HepG2 (cell line): ENCODE measurements at regions not wholly inside any gene's neighbourhood (a gene's known extent, or its start where the extent isn't known, plus 50 kb on each side); places are given as distances from the start of the nearest gene placed in this dataset.

ENCODE experiments used
- AFF4 ChIP-seq: sonication (generic); formaldehyde crosslinking; IDR thresholded peaks from 2 replicates; pipeline ENCODE4 v1.4.0; 2020; ENCODE audit warnings: missing genetic modification reagents
- ATF2 ChIP-seq: sonication (generic); formaldehyde crosslinking; IDR thresholded peaks from 2 replicates; pipeline ENCODE4 v1.4.0; 2020; ENCODE audit warnings: missing genetic modification reagents
- ATF4 ChIP-seq, 2 experiments: fragments of 450-650 bp in 1 of 2; sonication (generic) in 1 of 2; formaldehyde crosslinking; IDR thresholded peaks; 2 replicates each; pipeline versions ENCODE4 v1.5.0 to v1.8.0; 2020 to 2022; ENCODE audit warnings: mild to moderate bottlenecking in 1 of 2, missing genetic modification reagents in 1 of 2
- EP300 ChIP-seq, 3 experiments: sonication (generic) in 1 of 3; formaldehyde crosslinking in 1 of 3; IDR thresholded peaks; 2 replicates each; pipeline versions ENCODE4 v1.5.1 to v1.6.1; 2011 to 2020; ENCODE audit warnings: low read depth in 2 of 3, low read length in 2 of 3, borderline replicate concordance in 1 of 3, improper control_type of control experiment in 1 of 3, mild to moderate bottlenecking in 1 of 3, missing genetic modification reagents in 1 of 3, moderate library complexity in 1 of 3
- GATAD2A ChIP-seq: IDR thresholded peaks from 2 replicates; pipeline ENCODE4 v1.6.1; 2016
- GFI1 ChIP-seq: sonication (generic); formaldehyde crosslinking; IDR thresholded peaks from 2 replicates; pipeline ENCODE4 v1.5.0; 2020; ENCODE audit warnings: missing genetic modification reagents, mild to moderate bottlenecking, borderline replicate concordance
- IRF1 ChIP-seq: sonication (generic); formaldehyde crosslinking; IDR thresholded peaks from 2 replicates; pipeline ENCODE4 v1.4.0; 2020; ENCODE audit warnings: low read depth, mild to moderate bottlenecking, missing genetic modification reagents
- ISL2 ChIP-seq: sonication (generic); formaldehyde crosslinking; IDR thresholded peaks from 2 replicates; pipeline ENCODE4 v1.5.0; 2020; ENCODE audit warnings: missing genetic modification reagents
- NFATC3 ChIP-seq: sonication (generic); formaldehyde crosslinking; IDR thresholded peaks from 2 replicates; pipeline ENCODE4 v1.5.1; 2020; ENCODE audit warnings: mild to moderate bottlenecking, missing genetic modification reagents
- REL ChIP-seq: sonication (generic); formaldehyde crosslinking; conservative IDR thresholded peaks from 2 replicates; pipeline ENCODE4 v1.8.0; 2022; ENCODE audit warnings: mild to moderate bottlenecking, missing genetic modification reagents, moderate library complexity
- SP2 ChIP-seq: sonication (generic); formaldehyde crosslinking; IDR thresholded peaks from 2 replicates; pipeline ENCODE4 v1.5.1; 2020; ENCODE audit warnings: mild to moderate bottlenecking, missing genetic modification reagents
- ZEB1 ChIP-seq: IDR thresholded peaks from 2 replicates; pipeline ENCODE4 v1.6.1; 2012; ENCODE audit warnings: mild to moderate bottlenecking, low read depth, inconsistent platforms; ENCODE audit not compliant: insufficient replicate concordance
- ZNF101 ChIP-seq: sonication (generic); formaldehyde crosslinking; IDR thresholded peaks from 2 replicates; pipeline ENCODE4 v1.4.0; 2020; ENCODE audit warnings: mild to moderate bottlenecking, low read depth, missing genetic modification reagents, borderline replicate concordance
- TF ChIP-seq, protein P1 (sequence below): sonication (generic); formaldehyde crosslinking; IDR thresholded peaks from 2 replicates; pipeline ENCODE4 v1.5.1; 2020; ENCODE audit warnings: mild to moderate bottlenecking, missing genetic modification reagents, borderline replicate concordance

DNA sequence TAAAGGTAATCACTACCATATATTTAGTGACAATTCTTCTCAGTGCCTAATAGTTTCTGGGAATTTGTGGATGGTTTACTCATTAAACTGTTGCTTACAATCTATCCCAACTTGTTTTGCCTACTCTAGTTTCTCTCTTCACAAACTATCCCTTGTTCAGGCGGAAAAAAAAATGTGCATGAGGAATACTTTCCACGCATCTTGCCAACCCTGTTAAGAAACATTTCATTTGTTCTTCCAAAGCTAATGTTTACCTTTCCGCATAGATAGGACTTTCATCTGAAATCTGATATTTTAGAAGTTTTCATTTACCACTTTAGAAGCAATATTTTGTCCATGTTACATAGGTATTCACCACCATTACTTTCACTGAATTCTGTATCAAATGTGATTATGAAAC lies 191.9 kb downstream of the MDFIC start (continued):
- TF ChIP-seq AFF4 = no peak
- TF ChIP-seq REL (CRISPR knock-in tag) = no peak
- peak; percentile 93 for TF ChIP-seq ISL2 (CRISPR knock-in tag)
- TF ChIP-seq EP300 (IDR thresholded peaks at IDR 0.05; ENCODE audit: low read depth in 2 of 2, low read length in 2 of 2) = peak in 1 of 2 experiments; percentile 92; a peak in 2 of 4 replicates
- no peak for TF ChIP-seq EP300 (CRISPR knock-in tag; IDR thresholded peaks at IDR 0.05; ENCODE audit: borderline replicate concordance)
- TF ChIP-seq IRF1 (CRISPR knock-in tag) = no peak
- TF ChIP-seq SP2 (CRISPR knock-in tag) = no peak
- TF ChIP-seq GATAD2A (CRISPR knock-in tag) = peak; percentile 78
- no peak for TF ChIP-seq ATF2 (CRISPR knock-in tag)
- no peak for TF ChIP-seq GFI1 (CRISPR knock-in tag)
- TF ChIP-seq, protein P1, sequence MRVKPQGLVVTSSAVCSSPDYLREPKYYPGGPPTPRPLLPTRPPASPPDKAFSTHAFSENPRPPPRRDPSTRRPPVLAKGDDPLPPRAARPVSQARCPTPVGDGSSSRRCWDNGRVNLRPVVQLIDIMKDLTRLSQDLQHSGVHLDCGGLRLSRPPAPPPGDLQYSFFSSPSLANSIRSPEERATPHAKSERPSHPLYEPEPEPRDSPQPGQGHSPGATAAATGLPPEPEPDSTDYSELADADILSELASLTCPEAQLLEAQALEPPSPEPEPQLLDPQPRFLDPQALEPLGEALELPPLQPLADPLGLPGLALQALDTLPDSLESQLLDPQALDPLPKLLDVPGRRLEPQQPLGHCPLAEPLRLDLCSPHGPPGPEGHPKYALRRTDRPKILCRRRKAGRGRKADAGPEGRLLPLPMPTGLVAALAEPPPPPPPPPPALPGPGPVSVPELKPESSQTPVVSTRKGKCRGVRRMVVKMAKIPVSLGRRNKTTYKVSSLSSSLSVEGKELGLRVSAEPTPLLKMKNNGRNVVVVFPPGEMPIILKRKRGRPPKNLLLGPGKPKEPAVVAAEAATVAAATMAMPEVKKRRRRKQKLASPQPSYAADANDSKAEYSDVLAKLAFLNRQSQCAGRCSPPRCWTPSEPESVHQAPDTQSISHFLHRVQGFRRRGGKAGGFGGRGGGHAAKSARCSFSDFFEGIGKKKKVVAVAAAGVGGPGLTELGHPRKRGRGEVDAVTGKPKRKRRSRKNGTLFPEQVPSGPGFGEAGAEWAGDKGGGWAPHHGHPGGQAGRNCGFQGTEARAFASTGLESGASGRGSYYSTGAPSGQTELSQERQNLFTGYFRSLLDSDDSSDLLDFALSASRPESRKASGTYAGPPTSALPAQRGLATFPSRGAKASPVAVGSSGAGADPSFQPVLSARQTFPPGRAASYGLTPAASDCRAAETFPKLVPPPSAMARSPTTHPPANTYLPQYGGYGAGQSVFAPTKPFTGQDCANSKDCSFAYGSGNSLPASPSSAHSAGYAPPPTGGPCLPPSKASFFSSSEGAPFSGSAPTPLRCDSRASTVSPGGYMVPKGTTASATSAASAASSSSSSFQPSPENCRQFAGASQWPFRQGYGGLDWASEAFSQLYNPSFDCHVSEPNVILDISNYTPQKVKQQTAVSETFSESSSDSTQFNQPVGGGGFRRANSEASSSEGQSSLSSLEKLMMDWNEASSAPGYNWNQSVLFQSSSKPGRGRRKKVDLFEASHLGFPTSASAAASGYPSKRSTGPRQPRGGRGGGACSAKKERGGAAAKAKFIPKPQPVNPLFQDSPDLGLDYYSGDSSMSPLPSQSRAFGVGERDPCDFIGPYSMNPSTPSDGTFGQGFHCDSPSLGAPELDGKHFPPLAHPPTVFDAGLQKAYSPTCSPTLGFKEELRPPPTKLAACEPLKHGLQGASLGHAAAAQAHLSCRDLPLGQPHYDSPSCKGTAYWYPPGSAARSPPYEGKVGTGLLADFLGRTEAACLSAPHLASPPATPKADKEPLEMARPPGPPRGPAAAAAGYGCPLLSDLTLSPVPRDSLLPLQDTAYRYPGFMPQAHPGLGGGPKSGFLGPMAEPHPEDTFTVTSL (CRISPR knock-in tag) = peak; percentile 78; the same call in 1 of the 2 replicates
- no peak for TF ChIP-seq NFATC3
- no peak for TF ChIP-seq ZNF101
- peak in 1 of 2 experiments; percentile 85; a peak in 2 of 4 replicates for TF ChIP-seq ATF4 (CRISPR knock-in tag; IDR thresholded peaks at IDR 0.05)
- no peak for TF ChIP-seq ZEB1
